IPS DF 4.7 (cell line): ENCODE measurements at regions not wholly inside any gene's neighbourhood (a gene's known extent, or its start where the extent isn't known, plus 50 kb on each side); places are given as distances from the start of the nearest gene placed in this dataset.

Experiments
- DNase-seq: peaks from one replicate; pipeline ENCODE4 v3.0.0-alpha.2; 2013; ENCODE audit warnings: low spot score; ENCODE audit errors: extremely low read depth

GRCh38 chr21:41653954-41654491, 112.8 kb downstream of the RIPK4 start:
- DNase-seq, result no peak

- DNase-seq, result no peak
These were observed 113.5 kb downstream of the RIPK4 start for GRCh38 chr21:41653243-41653953.

DNA sequence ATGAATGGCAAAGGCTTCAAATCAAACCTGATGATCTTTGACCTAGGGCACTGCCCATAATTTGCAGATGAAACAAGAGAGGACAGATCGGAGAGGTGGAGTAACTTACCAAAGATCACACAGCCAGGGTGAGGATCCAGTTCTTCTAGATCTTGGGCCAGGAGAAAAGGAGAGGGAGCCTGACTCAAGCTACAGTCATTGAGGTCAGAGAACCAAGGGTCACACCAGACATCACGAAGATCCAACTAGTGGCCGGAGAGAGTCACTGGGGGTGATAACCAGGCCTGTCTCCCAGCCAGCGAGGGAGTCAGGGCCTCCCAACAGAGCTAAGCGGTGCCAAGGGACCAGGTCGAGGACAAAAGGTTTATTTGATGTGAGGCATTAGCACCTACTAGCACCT, 115.0 kb downstream of the RIPK4 start:
- DNase-seq, result no peak

DNA sequence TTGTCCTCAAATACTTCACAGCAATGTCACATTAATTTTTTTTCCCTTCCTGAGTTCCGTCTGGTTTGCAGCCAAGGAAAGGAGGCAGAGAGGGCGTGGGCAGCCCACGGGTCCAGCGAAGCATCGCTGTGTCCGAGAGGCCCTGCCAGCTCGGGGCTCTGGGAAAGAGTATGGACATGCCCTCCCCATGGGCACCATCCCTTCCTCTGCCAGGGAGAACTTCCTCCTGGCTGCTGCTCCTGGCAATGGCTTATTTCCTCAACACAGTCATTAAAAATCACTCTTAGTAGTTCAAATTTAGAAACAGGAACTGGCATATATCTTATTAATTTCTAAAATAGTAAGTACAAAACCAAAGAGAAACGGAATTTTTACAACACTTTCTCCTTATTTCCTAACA, 115.4 kb downstream of the RIPK4 start:
- DNase-seq, result no peak

GRCh38 chr21:41650526-41651145, 116.2 kb downstream of the RIPK4 start:
- DNase-seq, result no peak

- no peak for DNase-seq
These were observed 118.2 kb downstream of the RIPK4 start for GRCh38 chr21:41648591-41649031.

DNA sequence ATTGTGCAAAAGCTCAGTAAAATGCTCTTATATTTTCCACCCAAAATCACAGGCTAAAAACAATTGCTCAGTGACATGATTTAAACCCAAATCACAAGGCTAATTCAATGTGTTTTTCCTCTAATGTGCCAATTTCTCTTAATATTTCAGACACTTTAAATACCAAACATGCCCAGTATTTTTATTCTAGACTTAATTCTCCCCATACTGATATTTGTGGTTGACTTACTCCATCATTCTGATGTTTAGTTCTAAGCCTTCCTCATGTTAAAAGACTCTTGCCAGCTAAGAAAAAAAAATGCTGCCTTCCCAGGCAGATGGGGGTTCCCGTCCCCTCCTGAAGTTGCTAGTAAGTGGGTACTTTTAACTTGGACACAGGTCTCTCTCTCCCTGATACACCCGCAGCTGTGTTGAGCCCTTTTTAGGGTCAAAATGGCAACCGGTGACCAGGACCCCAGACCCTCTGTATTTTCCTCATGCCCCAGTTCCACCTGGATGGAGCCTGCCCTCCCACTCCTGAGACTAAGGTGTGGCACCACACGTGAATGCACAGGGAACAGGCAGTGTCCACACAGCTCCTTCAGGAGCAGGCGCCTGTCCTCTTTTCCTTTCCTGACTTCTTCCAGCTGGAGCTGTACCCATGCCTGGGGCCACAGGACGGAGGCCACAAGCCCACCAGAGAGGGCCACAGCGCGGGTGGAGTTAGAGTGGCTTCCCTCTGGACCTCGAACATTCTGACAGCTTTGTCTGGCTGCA, 118.9 kb downstream of the RIPK4 start:
- no peak for DNase-seq

DNA sequence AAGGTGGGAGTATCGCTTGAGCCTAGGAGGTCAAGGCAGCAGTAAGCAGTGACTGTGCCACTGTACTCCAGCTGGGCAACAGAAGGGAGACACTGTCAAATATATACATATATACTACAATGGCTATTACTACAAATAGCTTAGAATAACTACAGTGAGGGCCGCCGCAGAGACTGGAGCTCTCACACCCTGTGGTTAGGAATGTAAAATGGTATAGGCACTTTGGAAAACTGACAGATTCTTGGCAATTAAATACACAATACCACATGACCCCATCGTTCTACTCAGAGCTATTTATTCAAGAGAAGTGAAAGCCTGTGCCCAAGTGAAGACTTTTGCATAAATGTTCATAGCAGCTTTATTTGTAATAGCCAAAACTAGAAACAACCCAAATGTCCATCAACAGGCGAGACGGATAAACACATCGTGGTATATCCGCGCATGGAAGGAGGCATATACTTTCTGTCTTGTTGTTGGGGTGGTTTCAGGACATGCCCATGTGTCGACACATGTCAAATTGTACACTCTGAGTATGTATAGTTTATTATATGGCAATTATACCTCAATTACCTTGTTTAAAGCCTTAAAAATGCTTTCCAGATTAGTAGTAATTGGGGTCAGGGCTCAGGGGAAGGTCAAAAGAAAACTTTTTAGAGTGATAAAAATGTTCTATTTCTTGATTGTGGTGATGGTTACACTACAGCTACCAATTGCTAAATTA, 123.4 kb downstream of the RIPK4 start:
- no peak for DNase-seq

- no peak for DNase-seq
These were observed 124.8 kb downstream of the RIPK4 start for GRCh38 chr21:41641821-41642701.

DNA sequence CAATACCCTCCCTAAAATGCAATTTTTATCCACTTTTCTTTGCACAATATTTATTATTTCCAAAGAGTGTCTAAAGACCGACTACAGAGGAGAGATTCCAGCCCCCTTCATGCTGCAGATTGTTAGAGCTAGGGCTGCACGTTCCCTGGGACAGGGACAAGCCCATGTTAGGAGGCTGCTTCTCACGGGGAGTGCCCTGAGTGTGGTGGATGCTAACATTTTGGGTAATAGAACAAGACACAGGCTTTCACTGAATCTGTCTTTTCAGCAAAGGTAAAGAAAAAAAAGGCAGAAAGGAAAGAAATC, 125.4 kb downstream of the RIPK4 start:
- no peak for DNase-seq

DNA sequence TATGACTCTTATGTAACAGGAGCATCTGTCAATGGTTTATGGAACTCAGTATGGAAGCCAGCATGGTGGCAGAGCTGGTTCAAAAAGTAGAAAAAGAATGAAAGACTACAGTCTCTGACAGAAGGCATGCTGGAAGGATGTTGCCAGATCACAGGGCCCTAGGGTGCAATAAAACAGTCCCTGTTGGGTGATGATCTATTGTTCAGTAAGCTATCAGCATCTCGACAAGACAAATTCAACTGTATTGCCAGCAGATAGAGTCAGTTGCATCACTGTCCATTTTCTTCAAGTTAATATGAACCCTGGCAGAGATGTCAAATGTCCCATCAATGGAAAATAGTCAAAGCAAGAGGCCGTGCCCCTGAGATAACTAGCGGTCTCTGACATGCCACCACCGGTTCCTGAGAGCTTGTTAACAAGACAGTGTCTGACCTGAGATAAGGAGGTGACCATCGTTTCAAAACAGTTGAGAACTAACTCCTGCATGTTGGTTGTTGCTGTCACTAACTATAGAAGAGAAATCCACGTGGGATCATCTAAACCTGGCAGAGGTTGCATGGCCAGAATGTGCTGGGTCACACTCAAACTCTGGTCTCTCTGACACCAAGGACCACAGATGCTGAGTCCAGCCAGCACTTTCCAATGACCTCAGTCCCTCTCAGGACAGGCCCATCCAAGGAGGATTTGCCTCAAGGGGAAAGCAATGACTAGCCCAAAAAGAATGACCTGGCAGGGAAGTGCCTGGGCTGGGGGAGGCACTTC, 125.9 kb downstream of the RIPK4 start:
- no peak for DNase-seq

DNA sequence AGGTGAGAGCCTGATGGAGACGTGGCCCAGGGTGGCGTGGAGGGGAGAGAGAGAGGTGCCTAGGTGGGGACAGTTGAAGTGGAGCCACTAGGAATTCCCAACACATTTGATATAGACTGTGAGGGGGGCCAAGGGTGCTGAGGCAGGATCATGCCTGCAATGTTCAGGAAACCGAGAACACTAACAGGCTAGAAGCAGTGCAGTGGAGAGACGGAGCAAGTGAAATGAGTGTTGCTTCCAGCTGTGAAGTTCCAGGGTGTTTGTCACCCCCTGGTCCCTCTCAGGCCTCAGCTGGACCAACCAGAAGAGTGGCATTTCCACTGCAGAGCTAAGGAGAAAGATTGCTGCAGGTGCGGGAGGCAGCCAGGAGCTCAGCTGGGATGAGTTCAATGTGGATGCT, 127.1 kb downstream of the RIPK4 start:
- no peak for DNase-seq

- no peak for DNase-seq
These were observed 127.5 kb downstream of the RIPK4 start for GRCh38 chr21:41639336-41639735.

DNA sequence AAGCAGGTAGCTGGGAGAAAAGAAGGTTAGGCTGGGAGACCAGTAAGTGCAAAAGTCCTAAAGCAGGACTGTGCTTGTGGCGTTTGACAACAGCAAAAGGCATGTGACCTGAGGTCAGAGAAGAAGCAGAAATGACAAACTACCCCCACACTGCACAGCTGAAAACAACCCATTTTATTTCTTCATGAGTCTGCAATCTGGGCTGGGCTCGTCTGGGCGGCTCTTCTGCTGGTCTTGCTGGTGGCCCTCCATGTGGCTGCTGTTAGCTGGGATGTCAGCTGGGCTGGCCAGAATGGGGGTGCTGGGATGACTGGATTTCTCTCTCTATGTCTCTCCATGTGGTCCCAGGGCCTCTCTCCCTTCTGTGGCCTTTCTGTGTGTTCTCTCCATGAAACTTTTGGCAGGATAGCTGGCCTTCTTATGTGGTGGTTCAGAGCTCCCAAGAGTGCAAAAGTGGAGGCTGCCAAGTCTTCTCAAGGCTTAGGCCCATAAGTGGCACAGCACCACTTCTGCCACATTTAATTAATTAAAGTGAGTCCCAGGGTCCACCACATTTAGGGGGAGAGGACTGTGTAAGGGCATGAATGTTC, 128.6 kb downstream of the RIPK4 start:
- DNase-seq, result no peak

GRCh38 chr21:41636636-41637630, 129.0 kb upstream of the TMPRSS2 start:
- DNase-seq, result no peak

DNA sequence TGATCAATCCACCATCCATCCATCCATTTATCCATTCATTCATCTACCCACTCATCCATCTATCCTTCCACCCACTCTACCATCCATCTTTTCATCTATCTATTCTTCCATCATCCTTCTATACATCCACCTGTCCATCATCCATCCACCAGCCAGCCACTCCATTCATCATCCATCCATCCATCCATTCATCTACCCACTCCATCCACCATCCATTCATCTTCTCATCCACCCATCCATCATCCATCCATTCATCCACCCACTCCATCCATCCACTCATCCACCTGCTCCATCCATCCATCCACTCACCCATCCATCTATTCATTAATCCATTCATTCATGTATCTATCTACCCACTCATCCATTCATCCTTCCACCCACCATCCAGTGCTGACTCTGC, 127.9 kb upstream of the TMPRSS2 start:
- no peak for DNase-seq

DNA sequence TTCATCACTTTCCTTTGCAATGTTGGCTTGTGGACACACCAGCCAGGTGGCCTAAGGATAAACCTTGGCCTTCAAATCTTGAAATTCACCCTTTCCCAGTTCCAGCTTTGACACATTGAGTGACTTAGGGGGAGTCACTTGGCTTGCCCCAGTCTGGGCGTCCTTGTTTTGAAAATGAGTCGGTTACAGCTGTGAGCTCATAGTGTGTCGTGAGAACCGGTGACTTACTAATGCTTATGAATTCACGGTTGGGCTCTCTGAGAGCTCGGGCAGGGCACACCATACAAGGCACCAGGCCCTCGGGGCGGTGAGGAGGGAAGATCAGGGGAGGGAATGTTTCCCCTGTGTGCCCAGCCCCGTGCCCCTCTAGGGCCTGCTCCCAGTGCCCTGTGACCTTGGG, 126.9 kb upstream of the TMPRSS2 start:
- DNase-seq, result no peak

DNA sequence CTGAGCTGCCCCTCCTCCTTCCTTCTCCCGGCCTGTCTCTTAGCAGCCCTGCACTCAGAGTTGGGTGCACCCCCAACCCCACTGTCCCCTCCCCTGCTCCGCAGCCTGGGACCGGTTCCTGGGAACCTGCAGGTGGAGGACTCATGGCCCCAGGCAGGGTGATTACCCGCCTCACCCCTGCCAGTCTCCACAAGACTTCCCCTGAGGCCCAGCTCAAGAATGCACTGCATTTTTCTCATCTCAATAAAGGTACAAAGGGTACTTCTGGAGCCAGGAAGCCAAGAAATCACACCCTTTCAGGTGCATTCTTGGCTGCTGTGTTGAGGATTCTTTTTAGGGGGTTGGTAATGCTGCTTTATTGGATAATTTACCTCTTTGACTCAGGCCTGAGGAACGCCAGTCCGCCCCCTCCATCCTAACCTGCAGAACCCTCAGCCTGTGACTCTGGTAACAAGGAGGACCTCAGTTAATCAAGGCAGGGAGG, 126.3 kb upstream of the TMPRSS2 start:
- DNase-seq, result no peak
